ENCODE measurements at regions not wholly inside any gene's neighbourhood (a gene's known extent, or its start where the extent isn't known, plus 50 kb on each side); places are given as distances from the start of the nearest gene placed in this dataset.
A peak's percentile ranks its signal among the peaks of the same experiment; 100 is the strongest.

- TF ChIP-seq TFE3 (CRISPR knock-in tag; IDR thresholded peaks at IDR 0.05) = no peak
- no peak for TF ChIP-seq ZNF543 (CRISPR knock-in tag; IDR thresholded peaks at IDR 0.05)
- TF ChIP-seq BRD4 (CRISPR knock-in tag; IDR thresholded peaks at IDR 0.05) = no peak
- TF ChIP-seq, protein P1, sequence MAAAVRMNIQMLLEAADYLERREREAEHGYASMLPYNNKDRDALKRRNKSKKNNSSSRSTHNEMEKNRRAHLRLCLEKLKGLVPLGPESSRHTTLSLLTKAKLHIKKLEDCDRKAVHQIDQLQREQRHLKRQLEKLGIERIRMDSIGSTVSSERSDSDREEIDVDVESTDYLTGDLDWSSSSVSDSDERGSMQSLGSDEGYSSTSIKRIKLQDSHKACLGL (CRISPR knock-in tag; IDR thresholded peaks at IDR 0.05) = no peak
- no peak for TF ChIP-seq TARDBP (CRISPR knock-in tag; IDR thresholded peaks at IDR 0.05)
- TF ChIP-seq KDM5A (IDR thresholded peaks at IDR 0.05; ENCODE audit: borderline replicate concordance, low read length) = no peak
- peak; percentile 74 for TF ChIP-seq SALL1 (CRISPR knock-in tag; IDR thresholded peaks at IDR 0.05)
- no peak for TF ChIP-seq SIN3A (IDR thresholded peaks at IDR 0.05; ENCODE audit: borderline replicate concordance, low read depth, low read length)
- TF ChIP-seq ZNF142 (CRISPR knock-in tag; IDR thresholded peaks at IDR 0.05) = no peak
- no peak for TF ChIP-seq MTA3 (CRISPR knock-in tag; IDR thresholded peaks at IDR 0.05)
- TF ChIP-seq ZNF280B (CRISPR knock-in tag; IDR thresholded peaks at IDR 0.05; ENCODE audit: borderline replicate concordance) = no peak
- no peak for TF ChIP-seq ZNF382 (CRISPR knock-in tag; IDR thresholded peaks at IDR 0.05; ENCODE audit: borderline replicate concordance)
- no peak for TF ChIP-seq SMYD3 (CRISPR knock-in tag; IDR thresholded peaks at IDR 0.05)
- TF ChIP-seq ZSCAN29 (CRISPR knock-in tag; conservative IDR thresholded peaks at IDR 0.05) = no peak
- no peak for TF ChIP-seq PLRG1 (conservative IDR thresholded peaks at IDR 0.05)
- no peak for TF ChIP-seq BORCS8-MEF2B (CRISPR knock-in tag; IDR thresholded peaks at IDR 0.05)
- TF ChIP-seq, protein P2, sequence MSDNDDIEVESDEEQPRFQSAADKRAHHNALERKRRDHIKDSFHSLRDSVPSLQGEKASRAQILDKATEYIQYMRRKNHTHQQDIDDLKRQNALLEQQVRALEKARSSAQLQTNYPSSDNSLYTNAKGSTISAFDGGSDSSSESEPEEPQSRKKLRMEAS (IDR thresholded peaks at IDR 0.05) = no peak
- TF ChIP-seq SOX6 (IDR thresholded peaks at IDR 0.05) = no peak
- TF ChIP-seq SOX6 (CRISPR knock-in tag; IDR thresholded peaks at IDR 0.05) = peak; percentile 89
- no peak for TF ChIP-seq CENPX (CRISPR knock-in tag; IDR thresholded peaks at IDR 0.05)
Observed at GRCh38 chr2:120619579-120619978, 116.1 kb upstream of the GLI2 start (continued).
